ENCODE measurements at regions not wholly inside any gene's neighbourhood (a gene's known extent, or its start where the extent isn't known, plus 50 kb on each side); places are given as distances from the start of the nearest gene placed in this dataset.

- TF ChIP-seq CTCF (conservative IDR thresholded peaks at IDR 0.05 in 1 of 2, IDR thresholded peaks at IDR 0.05 in 1 of 2; ENCODE audit: low read depth in 1 of 2, low read length in 2 of 2): no peak
- no peak for TF ChIP-seq EZH2 (IDR thresholded peaks at IDR 0.05; ENCODE audit: low read length, missing control alignments)
Measured at GRCh38 chr2:75882530-75882929, 171.8 kb upstream of the GCFC2 start.
